HG02642 (cell line): ENCODE measurements at regions not wholly inside any gene's neighbourhood (a gene's known extent, or its start where the extent isn't known, plus 50 kb on each side); places are given as distances from the start of the nearest gene placed in this dataset.
"Not testable (repeated sequence)": the region's sequence is repeated elsewhere in the genome, so short reads cannot be mapped to it uniquely, and the experiment has no call there.

ENCODE experiments used
- ATAC-seq: cut with Tn5 transposase; IDR thresholded peaks from one replicate; pipeline ENCODE4 v1.9.1; 2021; ENCODE audit warnings: mild to moderate bottlenecking; ENCODE audit not compliant: unreplicated experiment, poor library complexity

DNA sequence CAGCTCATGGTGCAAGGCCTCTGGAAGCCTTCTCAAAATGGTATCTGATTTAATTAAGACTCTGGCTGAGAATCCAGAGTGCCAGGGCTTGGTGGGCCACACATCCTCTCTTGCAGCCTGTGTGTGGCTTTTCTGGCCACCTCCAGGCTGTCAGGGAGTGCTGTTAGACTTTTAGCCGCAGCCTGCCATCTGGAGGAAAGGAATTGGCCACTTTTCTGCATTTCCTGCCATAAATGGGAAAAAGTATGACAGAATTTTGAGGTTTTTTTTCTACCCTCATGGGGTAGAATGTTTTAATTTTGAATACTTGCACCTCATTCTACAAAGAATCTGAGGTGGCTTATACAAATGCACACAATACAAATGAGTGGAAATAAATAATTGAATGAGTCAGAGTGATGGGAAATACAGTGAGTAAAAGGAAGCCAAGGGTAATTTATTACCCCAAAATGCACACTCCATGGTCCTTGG lies 218.4 kb downstream of the ADAMTS15 start:
- no peak for ATAC-seq

DNA sequence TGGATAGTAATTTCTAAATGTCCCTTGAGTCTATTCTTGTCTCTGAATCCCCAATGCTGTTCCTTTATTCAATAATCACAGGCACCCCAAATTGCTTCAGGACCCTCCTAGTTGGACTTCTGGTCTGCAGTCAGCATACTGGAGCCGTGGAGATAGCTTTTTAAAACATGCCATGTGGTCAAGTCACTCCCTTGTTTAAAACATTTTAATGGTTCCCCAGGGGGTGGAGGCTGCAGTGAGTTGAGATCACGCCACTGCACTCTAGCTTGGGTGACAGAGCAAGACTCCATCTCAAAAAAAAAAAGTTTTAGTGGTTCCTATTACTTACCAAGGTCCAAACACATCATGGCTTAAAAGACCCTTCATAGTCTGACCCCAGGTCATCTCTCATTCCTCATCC lies 220.3 kb downstream of the ADAMTS15 start:
- no peak for ATAC-seq

DNA sequence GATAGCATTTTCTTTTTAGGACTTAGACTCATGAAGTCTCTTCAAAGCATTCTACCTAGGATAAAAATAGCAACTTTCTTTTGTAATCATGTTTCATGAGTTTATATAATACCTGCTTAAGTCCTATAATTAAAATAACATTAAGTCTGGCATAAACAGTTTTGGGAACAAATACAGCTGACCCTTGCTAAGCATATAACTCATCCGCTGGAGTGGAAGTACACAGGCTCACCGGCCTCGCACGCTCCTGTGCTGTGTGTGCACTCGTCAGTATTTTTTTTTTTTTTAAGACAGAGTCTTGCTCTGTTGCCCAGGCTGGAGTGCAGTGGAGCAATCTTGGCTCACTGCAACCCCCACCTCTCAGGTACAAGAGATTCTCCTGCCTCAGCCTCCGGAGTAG lies 221.8 kb downstream of the ADAMTS15 start:
- ATAC-seq, result no peak

DNA sequence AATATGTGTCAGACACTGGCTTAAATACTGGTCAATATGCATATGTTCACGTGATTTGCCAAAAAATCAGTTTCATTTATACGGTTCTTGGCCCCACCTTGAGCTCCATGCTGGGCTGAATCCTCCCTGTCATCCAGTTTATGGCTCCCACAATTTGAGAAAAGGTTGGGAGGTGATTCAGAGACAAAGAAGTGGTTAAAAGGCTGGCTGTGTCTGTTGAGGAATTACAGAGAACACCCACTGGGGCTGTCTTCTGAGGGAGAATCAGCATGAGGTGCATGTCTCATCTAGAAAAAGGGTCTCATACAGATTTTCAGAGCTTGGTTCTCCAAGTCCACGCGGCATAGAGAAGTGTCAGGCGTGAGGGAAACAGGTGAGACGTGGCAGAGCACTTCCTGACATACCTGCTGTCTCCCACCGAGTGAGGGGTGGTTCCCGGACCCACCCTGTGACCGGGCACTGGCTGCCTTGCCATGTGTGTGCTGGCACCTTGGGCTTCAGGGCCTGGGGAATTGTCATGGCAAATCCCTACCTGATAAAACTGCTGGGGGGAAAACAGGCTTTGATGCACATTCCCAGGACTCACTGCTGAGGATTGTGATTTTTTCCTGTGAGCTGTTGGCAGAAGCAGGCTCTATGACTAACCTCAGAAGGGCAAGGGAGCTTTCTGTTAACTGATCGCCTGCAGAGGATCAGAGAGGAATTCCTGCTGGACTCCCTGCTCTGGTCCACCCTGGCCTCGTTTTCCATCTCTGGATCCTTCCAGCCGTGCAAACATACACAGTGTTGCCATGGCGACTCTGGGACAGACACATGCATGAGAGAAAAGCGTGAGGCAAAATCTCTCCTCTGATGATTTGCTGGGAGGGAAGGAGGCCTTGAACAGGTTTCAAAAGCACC lies 223.6 kb downstream of the ADAMTS15 start:
- ATAC-seq, result no peak

DNA sequence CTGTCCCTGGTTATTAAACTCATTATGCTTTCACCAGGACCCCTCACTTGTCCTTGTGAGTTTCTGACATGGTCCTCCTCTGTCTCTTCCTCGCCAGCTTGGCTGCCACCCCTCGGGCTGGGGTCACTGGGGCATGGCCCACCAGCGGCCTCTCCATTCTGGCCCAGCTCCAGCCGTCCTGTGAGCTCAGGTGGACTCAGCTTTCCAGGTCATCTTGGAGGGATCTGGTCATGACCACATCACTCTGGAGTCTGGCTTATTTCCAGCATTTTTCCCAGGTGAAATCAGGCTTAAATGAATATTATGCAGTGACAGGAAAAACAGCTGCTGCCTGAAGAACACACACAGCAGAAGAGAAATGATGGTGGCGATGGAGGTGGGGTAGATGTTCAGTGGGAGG lies 224.5 kb downstream of the ADAMTS15 start:
- ATAC-seq, result no peak

DNA sequence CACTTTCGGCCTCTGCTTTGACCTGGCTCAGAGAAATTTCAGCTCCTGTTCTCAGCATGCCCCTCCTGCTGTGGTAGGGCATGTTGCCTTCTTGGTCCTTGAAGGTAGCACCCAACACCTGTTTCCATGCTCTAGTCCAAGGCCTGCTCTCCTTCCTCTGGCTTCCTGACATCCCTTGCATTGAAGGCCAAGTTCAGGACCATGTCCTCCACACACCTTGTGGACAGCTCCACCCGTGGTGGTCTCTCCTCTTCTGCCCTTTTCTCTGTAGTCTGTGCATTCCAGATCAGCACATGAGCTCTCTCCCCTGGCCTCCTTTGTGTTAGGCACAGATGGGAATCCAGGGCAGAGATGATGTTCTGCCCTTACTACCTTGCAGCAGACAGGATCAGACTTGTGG lies 225.3 kb downstream of the ADAMTS15 start:
- no peak for ATAC-seq

DNA sequence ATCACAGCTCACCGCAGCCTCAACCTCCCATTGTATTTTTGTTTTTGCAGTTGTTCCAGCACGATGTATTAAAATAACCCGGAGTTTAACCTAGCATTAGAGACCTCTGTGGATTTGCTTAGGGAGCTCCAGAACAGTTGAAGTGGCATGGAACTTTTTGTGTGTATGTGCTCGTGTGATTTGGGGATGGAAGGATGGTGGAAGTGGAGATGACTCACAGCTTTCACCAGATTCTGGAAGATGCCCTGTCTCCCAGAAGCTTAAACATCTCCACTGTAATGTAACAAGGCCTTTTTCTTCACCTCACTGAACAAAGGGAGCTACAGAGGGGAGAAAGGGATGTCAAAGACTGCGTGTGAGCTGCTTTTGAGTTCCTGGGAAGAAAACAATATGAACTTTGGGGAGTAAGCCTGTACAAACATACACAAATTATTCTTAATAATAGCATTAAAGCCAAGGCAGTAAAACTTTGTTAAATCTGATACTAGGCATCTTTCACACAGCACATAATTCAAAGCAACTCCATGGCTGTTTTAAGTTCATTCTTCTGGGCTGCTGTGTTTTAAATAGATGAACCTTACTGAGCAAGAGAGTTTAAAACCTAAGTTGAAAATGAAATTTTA lies 226.4 kb downstream of the ADAMTS15 start:
- no peak for ATAC-seq

DNA sequence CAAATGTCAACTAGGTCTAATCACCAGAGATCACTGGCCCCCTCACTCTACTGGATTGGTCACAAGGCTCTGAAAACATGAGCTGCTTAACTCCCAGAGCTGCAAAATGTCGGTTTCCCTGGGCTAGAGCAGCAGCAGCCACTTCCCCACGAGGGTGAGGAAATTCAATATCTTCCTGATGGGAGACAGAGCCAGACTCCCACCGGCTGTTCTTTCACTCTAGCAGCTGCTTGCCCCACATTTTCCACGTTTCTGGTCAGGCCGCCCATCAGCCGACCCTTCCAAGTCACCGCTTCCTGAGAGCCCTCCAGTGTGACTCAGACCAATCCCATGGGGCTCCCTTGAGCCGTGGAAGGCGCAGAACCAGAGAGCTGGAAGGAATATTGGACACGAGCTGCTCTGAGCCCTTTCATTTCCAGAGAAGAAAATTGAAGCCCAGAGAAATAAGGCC lies 227.0 kb downstream of the ADAMTS15 start:
- ATAC-seq, result no peak

DNA sequence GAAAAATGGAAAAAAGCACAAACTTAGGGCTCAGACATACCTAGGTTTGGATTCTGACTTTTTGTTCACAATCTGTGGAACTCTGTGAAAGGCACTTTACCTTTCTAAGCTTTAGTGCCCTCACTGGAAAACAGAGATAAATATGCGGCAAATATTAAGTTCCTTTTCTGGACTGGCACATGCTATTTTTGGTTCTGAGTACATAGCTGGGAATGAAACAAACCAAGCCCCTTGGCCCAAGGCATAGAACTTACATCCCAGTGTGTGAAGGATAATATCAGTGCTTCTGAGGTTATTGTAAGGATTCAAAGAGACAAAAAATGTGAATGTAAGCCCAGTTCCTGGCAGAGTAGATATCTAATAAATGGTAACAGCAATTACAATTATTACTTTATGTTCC lies 227.5 kb downstream of the ADAMTS15 start:
- no peak for ATAC-seq

DNA sequence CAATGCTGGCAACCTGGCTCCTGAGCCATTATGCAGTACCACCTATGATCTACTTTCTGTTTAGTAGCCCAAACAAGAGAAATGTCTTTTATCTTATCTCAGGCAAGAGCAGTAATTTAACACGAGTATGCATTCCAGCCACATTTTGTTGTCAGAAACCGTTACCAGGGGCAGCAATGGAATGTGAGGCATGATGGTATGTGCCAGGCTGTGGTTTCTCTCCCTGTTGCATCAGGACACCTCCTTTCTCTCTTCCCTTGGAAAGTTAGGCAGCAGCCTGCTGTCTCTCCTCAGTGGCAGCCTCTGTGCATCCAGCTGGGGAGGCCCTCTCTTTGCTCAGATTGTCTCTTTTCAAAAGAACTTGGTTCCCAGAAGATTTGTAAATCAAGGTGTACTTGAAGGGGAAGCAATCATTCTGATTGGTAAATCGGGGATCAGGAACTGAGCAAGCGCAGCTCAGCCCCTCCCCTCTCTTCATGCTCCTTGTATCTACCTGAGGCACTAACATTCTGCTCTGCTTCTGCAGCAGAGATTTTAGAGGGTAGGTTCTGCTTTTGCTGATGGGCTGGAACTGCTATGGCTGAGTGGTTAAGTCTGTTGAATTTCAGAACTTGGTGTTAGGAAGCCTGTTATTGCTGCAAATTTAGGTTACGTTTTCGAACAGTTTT lies 229.2 kb downstream of the ADAMTS15 start:
- ATAC-seq, result no peak

DNA sequence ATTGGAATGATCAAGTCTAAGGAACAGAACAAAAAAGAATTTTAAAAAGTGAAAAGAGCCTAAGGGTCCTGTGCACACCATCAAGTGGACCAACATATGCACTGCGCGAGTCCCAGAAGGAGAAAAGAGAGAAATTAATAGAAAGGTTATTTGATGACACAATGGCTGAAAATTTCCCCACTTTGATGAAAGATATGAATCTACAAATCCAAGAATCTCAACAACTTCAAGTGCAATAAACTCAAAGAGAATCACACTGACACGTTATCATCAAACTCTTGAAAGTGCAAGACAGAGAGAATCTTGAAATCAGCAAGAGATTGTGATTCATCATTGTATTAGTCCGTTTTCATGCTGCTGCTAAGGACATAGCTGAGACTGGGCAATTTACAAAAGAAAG lies 230.8 kb downstream of the ADAMTS15 start:
- no peak for ATAC-seq

DNA sequence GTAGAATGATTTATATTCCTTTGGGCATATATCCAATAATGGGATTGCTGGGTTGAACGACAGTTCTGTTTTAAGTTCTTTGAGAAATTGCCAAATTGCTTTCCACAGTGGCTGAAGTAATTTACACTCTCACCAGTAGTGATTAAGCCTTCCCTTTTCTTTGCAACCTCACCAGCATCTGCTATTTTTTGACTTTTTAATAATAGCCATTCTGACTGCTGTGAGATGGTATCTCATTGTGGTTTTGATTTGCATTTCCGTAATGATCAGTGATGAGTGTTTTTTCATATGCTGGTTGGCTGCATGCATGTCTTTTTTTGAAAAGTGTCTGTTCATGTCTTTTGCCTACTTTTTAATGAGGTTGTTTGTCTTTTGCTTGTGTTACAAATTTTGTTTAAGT lies 233.8 kb downstream of the SNX19 start:
- ATAC-seq, result not testable (repeated sequence)

DNA sequence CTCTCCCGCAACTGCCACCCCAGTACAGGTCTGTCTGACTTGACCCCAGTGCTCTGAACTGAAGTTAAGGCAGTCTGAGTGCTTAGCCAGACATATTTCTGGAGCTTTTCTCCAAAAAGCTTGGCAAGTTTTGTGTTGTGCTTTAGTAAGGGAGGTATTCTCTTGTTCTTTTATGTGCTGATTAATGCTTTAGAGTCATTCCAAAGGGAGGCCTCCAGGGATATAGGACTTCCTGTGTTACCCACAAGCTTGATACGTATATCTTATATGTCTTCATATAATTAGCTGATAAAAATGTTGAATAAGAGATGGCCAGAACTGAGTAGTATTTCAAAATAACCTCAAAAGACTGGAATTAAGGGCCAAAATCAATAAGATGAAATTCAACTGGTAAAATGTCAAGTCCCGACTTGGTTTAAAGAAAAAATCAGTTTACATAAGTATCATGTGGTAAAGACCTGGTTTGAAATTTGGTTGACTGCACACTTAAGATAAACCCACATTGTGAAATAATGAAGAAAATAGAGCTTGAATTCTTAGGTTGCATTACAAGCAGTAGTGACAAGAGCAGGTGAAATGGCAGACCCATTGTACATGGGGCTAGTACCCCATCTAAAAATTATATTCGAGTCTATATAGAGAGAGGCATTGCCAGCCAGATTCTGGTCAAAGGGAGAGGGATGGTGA lies 226.9 kb downstream of the SNX19 start:
- ATAC-seq, result no peak

DNA sequence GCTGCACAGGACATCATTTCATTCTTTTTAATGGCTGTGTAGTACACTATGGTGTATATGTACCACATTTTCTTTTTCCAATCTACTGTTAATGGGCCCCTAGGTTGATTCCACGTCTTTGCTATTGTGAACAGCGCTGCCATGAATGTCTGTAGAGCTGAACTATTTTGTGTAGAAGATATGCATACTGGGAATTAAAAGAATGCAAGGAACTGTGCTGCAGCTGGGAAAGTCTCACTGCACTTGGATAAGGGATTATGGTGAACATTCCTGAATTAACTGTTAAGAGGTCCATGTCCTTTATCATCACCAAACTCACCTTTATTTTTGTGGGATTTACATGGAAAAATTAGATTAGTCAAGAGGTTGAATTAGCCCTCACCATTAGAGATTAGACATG lies 224.7 kb downstream of the SNX19 start:
- ATAC-seq, result no peak

DNA sequence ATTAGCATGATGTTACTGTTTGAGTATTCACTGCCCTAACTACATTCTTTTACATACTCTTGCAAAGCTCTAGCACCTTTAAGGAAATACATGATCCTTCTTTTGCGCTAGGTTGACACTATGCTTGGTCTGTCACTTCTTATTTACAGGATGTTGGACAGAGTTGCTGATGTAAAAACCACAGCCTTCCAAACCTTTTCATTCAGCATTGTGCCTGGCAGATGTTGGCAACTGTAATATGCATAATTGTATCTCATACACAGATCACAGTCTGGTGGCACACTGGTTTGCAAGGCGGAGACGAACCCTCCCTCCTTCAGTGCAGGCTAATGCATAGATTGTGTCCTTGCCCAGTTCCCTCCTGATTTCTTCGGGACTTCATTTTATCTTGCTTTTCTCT lies 224.1 kb downstream of the SNX19 start:
- no peak for ATAC-seq

DNA sequence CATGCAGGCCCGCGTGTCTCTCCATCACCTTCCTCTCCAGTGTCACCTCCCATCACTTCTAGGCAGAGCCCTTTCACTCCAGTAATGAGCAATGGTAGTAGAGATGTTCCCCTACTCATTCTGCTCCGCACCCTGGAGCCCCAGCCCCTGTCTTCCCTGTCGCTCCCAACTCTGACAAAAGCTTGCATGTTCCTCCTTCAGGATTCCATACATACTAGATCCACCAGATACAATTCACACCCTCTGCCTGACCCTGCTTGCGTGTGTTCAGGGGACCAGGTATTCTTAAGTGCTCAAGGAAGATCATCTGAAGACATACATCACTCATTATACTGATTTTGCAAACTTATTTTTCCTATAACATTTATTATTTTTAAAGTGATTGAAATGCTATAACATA lies 222.7 kb downstream of the SNX19 start:
- no peak for ATAC-seq

DNA sequence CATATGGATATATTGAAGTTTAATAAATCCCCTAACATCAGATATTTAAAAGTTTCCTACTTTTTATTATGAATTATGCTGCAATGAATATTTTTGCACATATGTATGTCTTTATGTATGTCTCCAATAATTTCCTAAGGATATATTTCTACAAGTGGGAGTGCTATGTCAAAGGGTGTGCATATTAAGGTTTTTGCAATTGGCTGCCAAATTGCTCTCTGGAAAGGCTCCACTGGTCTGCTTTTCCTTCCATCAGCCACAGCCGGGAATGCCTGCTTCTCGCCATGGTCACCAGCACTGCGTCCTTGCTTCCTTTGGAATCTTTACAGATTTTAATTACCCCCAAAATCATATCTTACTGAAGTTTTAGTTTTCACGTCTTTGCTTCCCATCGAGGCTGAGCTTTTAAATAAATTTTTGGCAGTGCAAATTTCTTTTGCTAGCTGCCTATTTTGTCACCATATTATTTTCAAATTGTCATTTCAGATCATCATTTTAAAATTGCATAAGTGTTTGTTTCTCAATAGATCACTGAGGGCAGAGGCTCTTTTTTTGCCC lies 221.7 kb downstream of the SNX19 start:
- no peak for ATAC-seq

DNA sequence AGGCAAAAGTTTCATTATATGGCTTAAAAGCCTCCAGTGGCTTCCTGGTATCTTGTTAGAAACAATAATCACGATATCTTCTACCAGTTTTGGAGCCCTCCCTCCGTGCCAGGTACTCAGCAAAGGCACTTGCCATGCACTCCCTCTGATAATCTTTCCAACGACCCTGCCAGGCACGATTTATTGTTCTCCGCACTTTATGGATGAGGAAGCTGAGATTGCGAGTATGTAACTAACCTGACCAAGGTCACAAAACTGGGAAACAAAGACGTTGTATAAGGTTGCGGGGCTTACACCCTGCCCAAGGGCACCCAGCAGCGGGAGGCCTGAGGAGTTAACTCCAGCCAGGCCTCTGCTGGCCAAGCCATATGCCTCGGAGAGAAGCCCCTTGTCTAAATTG lies 218.1 kb downstream of the SNX19 start:
- no peak for ATAC-seq

DNA sequence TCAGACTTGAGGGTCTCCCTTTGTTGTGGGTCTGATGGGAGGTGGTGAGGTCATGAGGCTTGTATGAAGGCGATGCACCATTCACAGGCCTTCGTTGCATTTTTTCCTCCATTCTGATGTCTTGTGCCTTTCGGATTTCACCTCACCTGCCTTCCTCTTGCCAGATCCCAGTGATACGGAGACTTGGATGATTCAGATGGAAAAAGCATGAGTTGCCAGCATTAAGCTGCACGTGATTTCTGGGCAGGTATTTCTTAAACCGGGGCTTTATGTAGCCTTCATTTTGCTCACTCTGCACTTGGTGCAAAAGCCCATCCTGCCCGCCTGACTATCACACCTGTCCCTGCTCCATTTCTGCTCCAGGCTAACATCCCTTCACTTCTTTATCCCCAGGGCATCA lies 216.7 kb downstream of the SNX19 start:
- no peak for ATAC-seq

DNA sequence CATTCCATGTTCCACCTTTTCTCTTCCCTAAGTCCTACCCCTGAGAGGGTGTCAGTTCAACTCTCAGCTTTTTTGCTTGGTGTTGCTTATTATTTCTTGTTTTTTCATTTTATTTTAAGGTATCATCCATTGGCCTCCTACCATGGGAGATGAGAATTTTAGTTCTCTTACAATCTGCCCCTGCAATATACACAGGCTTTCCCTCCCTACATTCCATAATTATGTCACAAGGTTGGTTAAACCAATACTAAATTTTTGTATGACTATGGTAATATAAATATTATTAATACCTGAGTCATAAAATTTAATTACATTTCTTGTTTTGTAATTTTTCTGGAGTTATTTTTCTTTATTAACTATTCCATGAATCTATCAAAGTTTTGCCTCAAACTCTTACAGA lies 216.2 kb downstream of the SNX19 start:
- ATAC-seq, result no peak
